ENCODE measurements at regions not wholly inside any gene's neighbourhood (a gene's known extent, or its start where the extent isn't known, plus 50 kb on each side); places are given as distances from the start of the nearest gene placed in this dataset.
"Not testable (repeated sequence)": the region's sequence is repeated elsewhere in the genome, so short reads cannot be mapped to it uniquely, and the experiment has no call there.

DNA sequence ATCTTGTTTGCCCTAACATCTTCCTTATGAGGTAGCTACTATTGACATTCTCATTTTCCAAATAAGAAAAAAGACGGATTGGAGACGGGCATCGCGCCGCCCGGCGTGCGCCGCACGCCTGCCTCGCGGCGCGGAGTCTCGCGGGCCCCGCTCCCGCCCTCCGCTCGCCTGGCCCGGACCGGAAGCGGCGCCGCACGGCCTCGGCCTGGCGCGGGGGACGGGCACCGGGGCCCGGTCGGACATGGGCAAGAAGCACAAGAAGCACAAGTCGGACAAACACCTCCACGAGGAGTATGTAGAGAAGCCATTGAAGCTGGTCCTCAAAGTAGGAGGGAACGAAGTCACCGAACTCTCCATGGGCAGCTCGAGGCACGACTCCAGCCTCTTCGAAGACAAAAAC lies 112.0 kb downstream of the IL12A start:
- FAIRE-seq (no peak), ATAC-seq (no peak), DNase-seq (ENCODE audit: low read depth in 1 of 2, low spot score in 1 of 2) (no peak)
- 90% methylated on average over 39 of the region's 40 CpGs for WGBS (ENCODE audit: missing lambda C conversion rate)
- CTCF ChIA-PET = interaction anchor here (1.3 kb wide), 1 partner anchor 31 kb away, joined by 3 read pairs; no protein-coding TSS in a partner anchor
- Histone ChIP-seq H3K4me3 (no peak overlapping the region), H3K4me2 (no peak overlapping the region), H3K9me3 (no peaks in the 10 kb centered on the region), H3K27ac (no peak overlapping the region), H3K4me1 (peaks cover 10% of the 10 kb centered on the region; the same call in 2 of the 3 replicates)
- TF ChIP-seq FOXS1 (CRISPR knock-in tag; IDR thresholded peaks at IDR 0.05) = no peak
- no peak for TF ChIP-seq HOXB5 (CRISPR knock-in tag; IDR thresholded peaks at IDR 0.05)
- no peak for TF ChIP-seq ESRRA (IDR thresholded peaks at IDR 0.05; ENCODE audit: borderline replicate concordance, low read length)
- no peak for TF ChIP-seq TP53 (CRISPR knock-in tag; IDR thresholded peaks at IDR 0.05)
- no peak for TF ChIP-seq HOXB13 (CRISPR knock-in tag; IDR thresholded peaks at IDR 0.05; ENCODE audit: low read depth)
- TF ChIP-seq FOSB (CRISPR knock-in tag; IDR thresholded peaks at IDR 0.05) = no peak
- no peak for TF ChIP-seq RFX5 (IDR thresholded peaks at IDR 0.05)
- POLR2A ChIA-PET = no interaction called here

- POLR2A ChIA-PET; H3K9me3 ChIP-seq; DNase-seq (ENCODE audit: low read depth in 1 of 2, low spot score in 1 of 2); H3K27ac ChIP-seq; H3K4me2 ChIP-seq; H3K4me3 ChIP-seq; FAIRE-seq; CTCF ChIA-PET; ATAC-seq: not testable (repeated sequence)
- WGBS (ENCODE audit: missing lambda C conversion rate) = 58% methylated on average over 7 of the region's 7 CpGs
- peaks cover 13% of the 10 kb centered on the region; the same call in 2 of the 3 replicates for H3K4me1 ChIP-seq
Measured at GRCh38 chr3:160102001-160102400, 113.4 kb downstream of the IL12A start.

DNA sequence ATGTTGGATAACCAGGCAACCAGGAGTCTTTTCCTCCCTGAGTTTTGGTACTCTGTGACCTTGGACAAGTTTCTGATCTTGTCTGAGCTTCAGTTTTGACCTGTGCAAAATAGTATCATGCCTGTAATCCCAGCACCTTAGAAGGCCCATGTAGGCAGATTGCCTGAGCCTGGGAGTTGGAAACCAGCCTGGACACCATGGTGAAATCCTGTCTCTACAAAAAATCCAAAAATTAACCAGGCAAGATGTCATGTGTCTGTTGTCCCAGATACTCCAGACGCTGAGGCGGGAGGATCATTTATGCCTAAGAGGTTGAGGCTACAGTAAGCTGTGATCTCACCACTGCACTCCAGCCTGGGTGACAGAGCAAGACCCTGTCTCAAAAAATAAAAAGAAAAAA lies 114.8 kb downstream of the IL12A start:
- H3K4me3 ChIP-seq = no peak overlapping the region
- 96% methylated on average over 2 of the region's 2 CpGs for WGBS (ENCODE audit: missing lambda C conversion rate)
- ChIA-PET CTCF (no interaction called here), POLR2A (no interaction called here)
- no peak for FAIRE-seq
- no peaks in the 10 kb centered on the region for H3K9me3 ChIP-seq
- no peak overlapping the region for H3K4me2 ChIP-seq
- H3K4me1 ChIP-seq = peaks cover 24% of the 10 kb centered on the region
- H3K27ac ChIP-seq = no peak overlapping the region
- DNase-seq (ENCODE audit: low read depth in 1 of 2, low spot score in 1 of 2) = no peak
- no peak for ATAC-seq
- no peak for TF ChIP-seq CEBPB (IDR thresholded peaks at IDR 0.05)

- 84% methylated on average over 1 of the region's 1 CpG for WGBS (ENCODE audit: missing lambda C conversion rate)
- no peak for DNase-seq (ENCODE audit: low read depth in 1 of 2, low spot score in 1 of 2)
- ChIA-PET POLR2A (no interaction called here), CTCF (interaction anchor here (1.0 kb wide), 1 partner anchor 46 kb away, joined by 4 read pairs; no protein-coding TSS in a partner anchor)
- TF ChIP-seq NFE2L2 (conservative IDR thresholded peaks at IDR 0.05; ENCODE audit: low read length) (no peak), PHF8 (IDR thresholded peaks at IDR 0.05; ENCODE audit: borderline replicate concordance, low read depth) (no peak), EHMT2 (IDR thresholded peaks at IDR 0.05; ENCODE audit: low read depth) (no peak), CHD2 (IDR thresholded peaks at IDR 0.05; ENCODE audit: low read length, partially characterized antibody) (no peak), CTCF (IDR thresholded peaks at IDR 0.05) (no peak), RNF2 (IDR thresholded peaks at IDR 0.05; ENCODE audit: borderline replicate concordance, low read depth) (no peak), NR3C1 (IDR thresholded peaks at IDR 0.05) (no peak), CBX8 (IDR thresholded peaks at IDR 0.05) (no peak)
- TF ChIP-seq, protein P1, sequence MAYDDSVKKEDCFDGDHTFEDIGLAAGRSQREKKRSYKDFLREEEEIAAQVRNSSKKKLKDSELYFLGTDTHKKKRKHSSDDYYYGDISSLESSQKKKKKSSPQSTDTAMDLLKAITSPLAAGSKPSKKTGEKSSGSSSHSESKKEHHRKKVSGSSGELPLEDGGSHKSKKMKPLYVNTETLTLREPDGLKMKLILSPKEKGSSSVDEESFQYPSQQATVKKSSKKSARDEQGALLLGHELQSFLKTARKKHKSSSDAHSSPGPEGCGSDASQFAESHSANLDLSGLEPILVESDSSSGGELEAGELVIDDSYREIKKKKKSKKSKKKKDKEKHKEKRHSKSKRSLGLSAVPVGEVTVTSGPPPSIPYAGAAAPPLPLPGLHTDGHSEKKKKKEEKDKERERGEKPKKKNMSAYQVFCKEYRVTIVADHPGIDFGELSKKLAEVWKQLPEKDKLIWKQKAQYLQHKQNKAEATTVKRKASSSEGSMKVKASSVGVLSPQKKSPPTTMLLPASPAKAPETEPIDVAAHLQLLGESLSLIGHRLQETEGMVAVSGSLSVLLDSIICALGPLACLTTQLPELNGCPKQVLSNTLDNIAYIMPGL (CRISPR knock-in tag; IDR thresholded peaks at IDR 0.05; ENCODE audit: borderline replicate concordance) = no peak
- TF ChIP-seq, protein P2, sequence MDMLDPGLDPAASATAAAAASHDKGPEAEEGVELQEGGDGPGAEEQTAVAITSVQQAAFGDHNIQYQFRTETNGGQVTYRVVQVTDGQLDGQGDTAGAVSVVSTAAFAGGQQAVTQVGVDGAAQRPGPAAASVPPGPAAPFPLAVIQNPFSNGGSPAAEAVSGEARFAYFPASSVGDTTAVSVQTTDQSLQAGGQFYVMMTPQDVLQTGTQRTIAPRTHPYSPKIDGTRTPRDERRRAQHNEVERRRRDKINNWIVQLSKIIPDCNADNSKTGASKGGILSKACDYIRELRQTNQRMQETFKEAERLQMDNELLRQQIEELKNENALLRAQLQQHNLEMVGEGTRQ (IDR thresholded peaks at IDR 0.05) = no peak
- TF ChIP-seq, protein P3, sequence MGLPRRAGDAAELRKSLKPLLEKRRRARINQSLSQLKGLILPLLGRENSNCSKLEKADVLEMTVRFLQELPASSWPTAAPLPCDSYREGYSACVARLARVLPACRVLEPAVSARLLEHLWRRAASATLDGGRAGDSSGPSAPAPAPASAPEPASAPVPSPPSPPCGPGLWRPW (IDR thresholded peaks at IDR 0.05) = no peak
- no peak overlapping the region for H3K4me2 ChIP-seq
- H3K4me1 ChIP-seq = peaks cover 16% of the 10 kb centered on the region
- no peak for FAIRE-seq
- no peak overlapping the region for H3K27ac ChIP-seq
- no peaks in the 10 kb centered on the region for H3K9me3 ChIP-seq
- H3K4me3 ChIP-seq = no peak overlapping the region
- ATAC-seq = no peak
Measured at GRCh38 chr3:160105907-160106584, 117.4 kb downstream of the IL12A start.
